GM21528 (cell line): ENCODE measurements at regions not wholly inside any gene's neighbourhood (a gene's known extent, or its start where the extent isn't known, plus 50 kb on each side); places are given as distances from the start of the nearest gene placed in this dataset.

Source experiments
- ATAC-seq: cut with Tn5 transposase; IDR thresholded peaks from one replicate; pipeline ENCODE4 v1.9.1; 2021; ENCODE audit warnings: mild to moderate bottlenecking, moderate library complexity; ENCODE audit not compliant: unreplicated experiment, low FRiP score

DNA sequence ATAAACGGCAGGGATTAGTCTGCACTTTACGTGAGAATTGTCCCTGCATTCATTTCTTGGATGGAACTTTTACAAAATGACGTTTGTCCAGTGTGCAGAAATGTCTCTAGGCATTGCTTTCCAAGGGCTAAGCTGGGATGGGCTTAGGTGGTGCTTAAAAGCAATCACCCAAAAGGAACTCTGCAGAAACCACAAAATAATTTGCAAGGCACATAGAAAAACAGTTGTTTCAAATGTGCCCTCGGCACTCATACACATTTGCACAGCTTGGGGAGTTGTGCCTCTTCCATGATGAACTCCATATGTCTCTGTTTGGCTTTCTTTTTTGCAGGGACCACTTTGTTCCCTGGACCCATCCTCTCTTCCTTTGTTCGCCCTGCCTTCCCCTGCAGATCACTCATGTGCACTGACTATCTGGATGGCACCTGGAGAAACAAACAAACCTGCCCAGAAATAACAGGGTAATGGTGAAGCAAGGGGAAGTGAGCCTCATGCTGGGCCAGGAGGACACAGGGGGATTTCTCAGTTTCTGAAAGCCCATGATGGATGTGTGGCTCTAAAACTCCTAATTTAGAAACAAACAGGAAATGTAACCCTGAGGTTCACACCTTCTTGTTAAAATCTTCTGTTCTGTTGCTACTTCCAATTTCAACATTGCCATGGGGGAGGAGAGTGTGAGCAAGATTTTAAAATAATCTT, 150.2 kb downstream of the SNX19 start:
- ATAC-seq = peak; percentile 68

DNA sequence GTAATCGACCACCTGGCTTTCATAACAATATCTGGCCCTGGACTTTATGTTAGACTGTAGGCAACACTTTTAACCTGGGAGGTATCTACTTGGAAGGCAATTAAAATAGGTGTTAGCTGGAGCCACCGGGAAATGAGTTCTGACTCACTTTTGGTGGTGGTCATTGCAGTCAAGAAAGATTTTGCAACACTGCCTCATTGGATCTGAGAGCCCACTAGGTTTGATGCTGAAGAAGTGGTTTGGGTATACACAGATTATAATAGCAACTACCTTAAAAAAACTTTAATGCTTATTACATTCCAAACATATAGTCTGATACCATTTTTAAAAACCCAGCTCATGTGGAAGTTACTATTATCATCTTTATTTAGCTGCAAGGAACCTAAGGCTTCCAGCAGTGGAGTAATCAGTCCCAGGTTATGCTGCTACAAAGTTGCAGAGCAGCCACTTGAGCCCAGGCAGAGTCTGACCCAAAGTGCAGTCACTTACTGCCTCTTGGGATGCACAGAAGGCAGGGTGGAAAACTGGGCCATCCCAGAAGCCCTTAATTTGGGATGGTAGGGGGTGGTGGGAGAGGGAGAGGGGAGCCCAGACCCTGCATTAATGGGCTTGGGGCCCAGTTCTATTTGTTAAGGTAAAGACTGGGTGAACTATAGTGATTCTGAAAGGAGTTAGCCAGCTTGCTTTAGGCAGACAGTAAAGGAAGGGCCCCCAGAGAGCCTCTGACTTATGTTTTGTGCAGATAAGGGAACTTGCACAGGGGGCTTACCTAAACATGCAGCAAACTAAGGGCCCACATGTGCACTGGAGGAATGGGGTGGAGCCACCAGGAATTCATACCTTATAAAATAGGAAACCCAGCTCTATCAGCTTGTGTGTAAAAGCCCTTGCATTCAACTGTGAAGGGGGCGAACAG, 149.4 kb downstream of the SNX19 start:
- ATAC-seq = no peak

DNA sequence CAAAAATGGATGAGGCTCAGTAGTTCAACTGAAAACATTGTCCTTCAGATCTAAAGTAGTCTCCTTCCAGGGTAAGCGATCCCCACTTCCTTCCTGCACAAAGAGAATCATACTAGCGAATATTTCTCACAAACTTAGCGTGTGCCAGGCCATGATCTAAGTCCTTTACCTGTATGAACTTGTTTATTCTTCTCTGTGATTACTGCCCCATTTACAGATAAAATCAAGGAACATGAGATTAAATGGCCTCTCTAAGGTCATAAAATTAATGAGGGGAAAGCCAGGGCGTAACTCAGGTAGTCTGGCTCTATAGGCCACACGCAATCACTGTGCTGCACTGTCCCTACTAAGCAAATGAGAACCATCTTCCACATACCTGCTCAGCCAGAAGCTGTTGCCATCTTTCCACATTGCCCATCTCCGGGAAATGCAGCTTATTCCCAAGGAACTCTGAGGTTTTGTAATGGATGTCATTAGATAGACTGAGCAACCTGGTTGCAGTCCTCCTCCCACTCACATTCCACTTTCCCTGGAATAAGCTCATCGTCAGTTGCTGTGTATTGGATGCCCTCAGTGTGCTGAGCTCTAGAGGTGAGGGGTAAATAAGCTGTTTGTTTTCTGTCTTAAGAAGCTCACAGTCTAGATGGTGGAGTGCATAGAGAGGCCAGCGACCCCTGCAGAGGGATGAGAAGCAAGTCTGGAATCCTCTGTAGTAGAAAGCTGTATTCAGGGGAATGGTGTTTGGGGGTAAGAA, 146.3 kb downstream of the SNX19 start:
- no peak for ATAC-seq

DNA sequence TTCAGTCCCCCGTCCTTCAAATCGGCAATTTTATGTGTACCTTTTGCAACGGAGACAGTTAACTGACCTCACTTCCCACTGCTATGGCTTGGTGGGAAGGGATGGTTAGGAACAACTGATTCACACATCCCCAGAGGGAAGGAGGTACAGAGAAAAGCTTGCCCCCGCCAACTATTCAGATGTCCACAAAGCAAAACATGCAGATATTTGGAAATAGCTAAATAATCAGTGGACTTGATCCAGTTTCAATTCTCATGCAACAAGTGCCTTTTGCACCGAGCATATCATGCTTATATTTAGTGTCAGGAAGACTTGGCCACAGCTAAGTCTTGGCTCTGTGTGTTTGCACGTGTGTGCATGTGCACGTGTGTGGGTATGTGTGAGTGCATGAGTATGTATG, 144.6 kb downstream of the SNX19 start:
- ATAC-seq = no peak

DNA sequence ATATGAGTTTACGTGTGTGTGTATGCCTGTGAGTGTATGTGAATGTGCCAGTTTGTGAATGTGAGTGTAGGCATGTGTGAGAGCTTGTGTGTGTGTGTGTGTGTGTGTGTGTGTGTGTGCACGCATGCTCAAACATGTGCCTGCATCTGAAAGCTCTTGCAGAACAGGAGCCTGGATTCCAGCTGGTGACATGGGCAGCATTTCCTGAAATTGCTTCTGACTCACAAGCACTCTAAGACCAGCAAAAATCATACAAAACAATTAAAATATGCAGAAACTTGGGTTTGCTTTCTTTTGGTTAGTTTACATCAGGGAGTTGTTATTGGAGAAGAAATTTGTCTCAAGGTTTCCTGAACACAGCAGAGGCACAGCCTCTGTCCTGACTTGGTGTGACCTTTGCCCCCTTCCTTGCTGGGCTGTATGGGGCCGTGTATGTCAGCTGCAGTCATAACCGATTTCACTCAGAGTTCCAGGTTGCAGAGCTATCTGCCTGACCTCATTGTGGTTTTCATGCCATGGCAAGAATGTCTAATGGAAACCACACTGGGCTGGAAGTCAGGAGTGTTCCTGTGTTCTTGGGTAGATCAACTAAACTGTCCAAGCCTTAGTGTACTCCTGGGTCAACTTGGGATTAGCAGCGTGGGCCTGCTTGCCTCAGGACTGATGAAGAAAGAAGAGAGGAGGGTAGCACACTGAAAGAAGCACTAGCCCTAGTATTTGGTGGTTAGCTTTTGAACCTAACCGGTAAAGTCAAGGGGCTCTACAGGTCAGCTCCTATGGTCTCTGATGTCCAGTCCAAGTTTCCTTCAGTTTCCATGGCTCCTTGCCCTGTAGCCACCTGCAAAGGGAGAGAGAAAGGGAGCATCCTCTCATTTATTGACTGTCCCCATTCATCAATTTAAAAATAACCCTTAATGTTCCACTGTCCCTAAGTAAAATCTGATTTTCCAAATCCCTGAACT, 143.7 kb downstream of the SNX19 start:
- ATAC-seq = no peak

DNA sequence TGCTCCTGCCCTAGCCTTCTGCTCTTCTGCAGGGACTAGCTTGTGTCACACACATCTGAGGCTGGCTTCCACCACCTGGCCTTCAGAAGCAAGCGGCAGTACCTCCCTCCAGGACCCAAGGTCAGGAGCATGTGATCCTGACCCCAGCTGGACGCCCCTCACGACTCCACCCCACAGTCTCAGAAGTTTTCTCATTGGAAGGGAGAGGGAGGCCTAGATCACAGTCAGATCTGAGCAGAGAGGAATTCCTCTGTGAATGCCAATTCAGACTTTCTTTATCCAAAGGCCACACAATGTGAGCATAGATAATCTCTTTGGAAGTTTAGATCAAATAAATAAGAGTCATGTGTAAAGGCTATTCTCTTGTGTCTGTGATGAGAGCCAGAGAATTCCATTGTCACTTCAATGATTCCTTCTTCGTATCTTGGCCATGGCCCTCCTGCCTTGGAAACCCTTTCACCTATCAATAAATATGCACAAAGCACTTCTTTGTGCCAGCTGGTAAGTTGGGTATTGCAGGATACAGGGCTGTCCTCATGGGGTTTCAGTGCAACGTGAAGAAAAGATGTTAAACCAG, 142.9 kb downstream of the SNX19 start:
- ATAC-seq = no peak

DNA sequence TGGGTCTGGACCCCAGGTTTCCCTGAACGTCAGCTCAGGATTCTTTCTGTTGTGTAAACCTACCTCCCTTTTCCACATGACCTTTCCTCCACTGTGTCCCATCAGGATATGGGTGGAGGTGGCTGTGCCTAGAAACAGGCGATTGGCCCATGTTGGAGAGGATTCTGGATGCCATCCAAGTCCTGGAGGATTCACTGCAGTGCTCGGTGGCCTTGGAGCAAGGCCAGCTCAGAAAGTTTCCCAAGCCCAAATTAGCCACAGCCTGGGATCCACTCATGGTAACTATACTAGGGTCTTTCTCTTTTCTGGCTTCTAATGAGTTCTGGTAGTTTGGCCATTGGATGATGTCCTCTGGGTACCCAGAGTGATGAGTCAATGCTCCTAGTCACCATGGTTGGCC, 141.6 kb downstream of the SNX19 start:
- ATAC-seq = no peak

DNA sequence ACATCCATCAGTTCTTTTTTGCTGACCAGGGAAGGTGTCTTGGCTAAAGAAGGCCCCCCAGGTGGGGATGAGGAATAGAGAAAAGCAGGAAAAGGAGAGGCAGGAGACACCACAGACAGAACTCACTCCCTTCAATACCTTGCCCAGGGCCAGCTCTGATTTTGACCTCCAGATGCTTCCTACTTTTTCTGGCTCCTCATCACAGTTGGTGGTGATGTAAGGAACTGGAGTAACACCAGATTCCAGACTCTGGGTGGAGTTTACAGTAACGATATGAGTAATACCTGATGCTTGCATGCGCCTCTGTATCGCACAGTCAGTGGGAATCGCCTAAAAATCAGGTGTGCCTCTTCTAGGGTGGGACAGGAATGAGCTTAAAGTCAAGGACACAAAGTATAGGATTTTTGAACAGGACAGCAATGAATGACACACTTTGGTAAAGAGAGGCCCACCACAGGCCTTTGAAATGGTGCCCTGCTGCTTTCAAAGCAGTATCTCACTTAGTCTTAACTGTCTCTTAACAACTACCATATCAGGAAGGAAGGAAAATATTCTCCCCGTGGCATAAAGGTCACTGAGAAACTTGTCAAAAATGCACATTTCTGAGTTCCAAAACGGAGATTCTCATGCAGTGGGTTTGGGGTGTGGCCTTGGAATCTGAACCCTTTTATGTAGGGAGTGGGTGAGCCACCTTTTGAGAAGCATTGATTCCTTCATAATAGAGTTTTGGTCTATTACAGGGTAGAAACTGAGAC, 140.8 kb downstream of the SNX19 start:
- ATAC-seq = no peak

DNA sequence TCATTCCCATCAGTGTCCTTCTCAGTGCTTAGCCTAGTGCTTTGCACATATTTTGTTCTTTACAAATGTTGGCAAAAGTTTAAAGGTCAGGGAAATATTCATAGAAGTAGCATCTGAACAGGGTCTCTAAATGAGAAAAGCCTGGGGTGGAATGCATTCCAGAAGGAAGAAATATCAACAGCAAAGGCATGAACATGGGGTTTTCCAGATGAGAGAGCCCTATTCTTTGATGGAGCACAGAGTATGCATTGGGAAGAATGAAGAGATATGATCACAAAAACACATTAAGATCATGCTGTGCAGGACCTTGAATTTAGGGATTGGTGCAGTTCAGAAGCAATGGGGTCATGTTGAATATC, 140.2 kb downstream of the SNX19 start:
- ATAC-seq = no peak

DNA sequence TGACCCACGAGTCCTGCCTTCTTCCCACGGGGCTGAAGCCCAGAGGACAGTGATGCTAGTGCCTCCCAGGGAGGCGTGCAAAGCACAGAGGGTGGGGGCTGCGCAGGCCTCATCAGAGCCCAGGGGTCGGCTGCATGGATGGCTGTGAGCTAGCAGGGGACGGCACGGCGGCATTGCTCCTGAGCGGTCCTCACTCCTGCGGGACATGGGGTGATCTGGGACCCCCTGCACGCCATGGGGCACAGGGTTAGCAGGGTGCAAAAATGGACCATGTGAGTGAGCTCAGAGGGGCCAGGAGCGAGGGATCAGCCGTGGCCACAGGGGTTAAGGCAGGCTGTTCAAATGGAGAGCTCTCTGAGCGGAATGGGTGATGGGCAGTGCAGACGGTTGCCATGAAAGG, 138.3 kb downstream of the SNX19 start:
- no peak for ATAC-seq

DNA sequence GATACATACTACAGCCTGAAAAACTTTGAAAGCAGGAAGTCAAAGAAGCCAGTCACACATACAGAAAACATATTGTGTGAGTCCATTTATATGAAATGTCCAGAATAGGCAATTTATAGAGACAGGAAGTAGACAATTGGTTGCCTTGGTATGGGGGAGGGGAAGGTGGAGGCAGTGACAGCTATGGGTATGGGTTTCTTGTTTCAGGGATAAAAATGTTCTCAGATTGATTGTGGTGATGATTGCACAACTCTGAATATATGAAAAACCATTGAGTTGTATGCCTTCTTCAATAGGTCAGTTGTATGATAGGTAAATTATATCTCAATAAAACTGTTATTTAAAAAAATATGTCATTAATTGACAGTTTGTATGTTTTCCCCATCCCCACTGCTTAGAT, 137.6 kb downstream of the SNX19 start:
- ATAC-seq = no peak

DNA sequence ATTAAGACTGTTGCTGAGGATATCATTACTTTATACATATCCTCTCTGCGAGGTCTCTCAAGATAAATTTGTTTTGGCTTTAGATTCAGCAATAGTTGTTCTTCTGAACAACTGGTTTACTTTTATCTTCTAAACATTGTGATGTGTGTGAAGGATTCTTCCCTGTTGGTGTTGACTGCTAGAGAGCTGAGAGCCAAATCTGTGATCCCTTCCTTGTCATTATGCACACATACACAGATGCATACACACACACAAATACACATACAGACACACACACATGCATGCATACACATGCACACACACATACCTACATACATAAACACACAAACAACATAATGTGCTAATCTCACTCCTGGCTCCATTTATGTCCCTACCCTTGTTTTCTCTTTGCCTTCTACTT, 137.0 kb downstream of the SNX19 start:
- no peak for ATAC-seq

DNA sequence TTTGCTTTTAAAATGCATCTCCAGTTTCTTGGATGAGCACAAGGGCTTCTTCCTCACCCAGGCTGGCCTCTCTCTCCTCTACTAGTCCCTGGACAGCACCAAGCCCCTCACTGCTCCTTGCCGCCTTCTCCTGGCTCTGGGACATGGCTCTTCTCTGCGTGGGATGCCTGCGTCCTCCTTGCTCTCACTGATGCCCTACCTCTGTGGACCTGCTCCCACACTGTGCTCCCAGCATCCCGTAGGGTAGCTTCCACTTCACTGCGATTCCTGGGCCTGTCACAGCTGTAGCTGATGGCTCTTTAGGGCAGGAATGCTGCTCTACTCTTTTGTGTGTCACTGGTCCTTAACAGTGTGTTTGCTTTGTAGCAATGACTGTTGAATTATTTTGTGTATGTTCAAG, 136.3 kb downstream of the SNX19 start:
- ATAC-seq = no peak

DNA sequence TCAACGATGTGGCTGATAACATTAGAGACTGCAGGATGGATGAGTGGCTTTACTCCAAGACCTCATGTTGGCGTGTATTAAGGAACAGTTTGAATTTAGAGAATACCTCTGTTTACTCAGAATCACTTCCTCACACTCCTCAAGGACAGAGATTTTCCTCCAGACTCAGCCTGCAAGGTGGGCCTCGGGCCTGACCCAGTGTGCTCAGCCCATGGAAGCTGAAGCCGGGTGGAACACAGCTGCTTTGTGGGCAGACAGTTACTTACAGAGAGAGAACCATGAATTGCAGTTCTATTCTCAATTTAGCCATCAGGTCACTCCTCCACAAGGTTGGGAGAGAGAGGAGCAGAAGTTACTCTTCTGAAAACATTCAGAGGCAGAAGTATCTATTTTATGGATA, 135.8 kb downstream of the SNX19 start:
- no peak for ATAC-seq

DNA sequence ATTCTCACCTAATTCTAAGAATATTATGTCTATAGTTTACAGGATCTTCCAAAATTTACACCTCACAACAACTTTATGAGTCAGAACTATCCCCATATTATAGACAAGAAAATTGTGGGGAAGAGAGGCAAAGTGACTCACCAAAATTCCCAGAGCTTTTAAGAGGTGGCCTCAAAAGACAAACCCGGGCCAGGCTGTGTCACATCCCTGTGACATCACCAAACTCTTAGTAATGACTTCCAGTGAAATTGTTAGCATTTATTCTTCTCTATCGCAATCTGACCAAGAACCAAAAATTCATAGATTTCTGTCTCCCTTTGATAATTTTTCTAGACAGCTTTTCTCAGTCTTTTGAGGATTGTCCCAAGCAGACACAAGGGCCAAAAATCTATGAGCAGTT, 134.3 kb downstream of the SNX19 start:
- no peak for ATAC-seq

DNA sequence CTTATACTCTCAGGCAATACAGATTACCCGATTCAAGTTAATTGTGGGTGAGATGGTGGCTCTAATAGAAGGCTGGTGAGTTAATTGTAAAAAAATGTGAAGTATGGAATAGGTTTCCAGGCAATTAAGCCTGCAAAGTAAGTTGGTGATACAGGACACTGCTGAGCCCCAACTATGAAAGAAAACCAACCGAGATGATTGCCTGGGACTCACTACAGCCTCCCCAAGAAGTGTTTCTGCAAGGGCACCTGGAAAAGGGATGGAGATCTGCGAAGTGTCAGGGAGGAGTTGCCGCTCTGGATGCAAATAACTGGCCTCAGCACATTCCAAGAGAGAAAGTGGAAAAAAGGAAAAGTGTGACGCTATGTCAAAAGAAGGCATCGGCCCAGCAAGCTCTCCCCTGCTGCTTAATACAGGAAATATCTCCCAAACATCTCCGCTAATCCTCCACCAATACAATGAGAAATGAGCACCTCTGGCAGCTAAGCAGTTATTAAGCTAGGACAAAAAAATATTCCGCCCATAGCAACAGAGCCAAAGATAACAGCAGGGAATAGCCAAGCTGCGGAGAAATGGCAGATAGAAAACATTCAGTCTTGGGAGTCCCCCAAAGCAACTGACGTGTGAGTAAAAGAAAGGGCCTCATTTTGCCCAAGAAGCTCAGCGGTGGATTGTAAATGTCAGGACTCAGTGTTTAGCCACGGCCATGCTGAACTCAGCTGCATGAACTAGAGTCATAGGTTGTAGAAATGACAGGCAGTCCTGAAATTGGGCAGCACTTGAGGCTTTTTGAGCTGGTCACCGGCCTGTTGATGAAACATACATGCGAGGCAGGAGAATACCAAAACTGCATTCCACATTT, 133.7 kb downstream of the SNX19 start:
- ATAC-seq = no peak

DNA sequence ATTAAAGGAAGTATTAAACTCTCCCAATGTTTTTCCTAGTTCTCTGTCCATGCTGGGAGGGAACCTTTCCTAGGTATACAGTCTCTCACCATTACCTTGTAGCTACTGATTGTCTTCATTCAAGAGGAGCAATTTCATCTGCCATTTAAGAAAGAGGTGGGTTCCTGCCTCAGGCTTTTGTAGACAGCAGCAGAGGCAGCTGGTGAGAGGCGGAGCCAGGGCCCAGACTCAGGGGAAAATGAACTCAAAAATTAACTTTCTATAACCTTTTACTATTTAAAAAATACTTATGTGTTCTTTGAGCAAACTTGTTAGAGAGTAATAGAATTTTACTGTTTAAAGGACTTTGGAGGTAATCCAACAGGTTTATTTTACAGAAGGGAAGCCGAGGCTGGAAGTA, 133.0 kb downstream of the SNX19 start:
- no peak for ATAC-seq

DNA sequence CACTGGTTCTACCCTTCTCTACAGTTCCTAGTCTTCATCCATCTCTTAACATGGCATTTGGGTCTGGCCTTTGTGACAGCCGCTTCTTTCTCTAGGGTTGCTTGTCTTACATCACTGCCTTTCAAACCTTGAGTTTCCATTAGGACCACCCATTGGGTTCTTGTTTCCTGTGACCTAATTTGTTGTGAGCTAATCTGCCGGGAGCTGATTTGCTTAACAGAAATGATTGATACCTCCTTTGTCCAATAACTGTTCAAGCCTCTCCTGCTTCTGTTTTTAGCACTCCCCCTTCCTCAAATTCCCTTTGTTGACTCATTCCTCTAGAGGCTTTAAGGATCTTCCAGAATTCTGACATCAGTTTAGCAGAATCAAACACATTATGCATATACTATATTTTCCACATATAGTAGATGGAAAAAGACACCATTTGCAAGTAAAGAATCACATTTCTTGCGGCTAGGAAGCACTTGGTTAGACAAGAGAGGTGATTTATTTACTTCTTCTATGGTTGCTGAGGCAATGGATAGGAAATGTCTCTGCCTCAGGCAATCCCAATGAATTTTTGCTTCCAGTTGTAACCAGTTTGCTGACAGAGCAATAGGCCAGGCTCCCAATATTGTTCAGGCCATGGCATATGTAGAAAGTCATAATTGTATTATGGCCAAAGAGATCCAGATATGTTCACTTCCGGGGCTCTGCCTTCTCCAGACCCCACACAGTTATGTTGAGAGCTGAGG, 130.7 kb downstream of the SNX19 start:
- no peak for ATAC-seq
